ENCODE measurements at regions not wholly inside any gene's neighbourhood (a gene's known extent, or its start where the extent isn't known, plus 50 kb on each side); places are given as distances from the start of the nearest gene placed in this dataset.
"Not testable (repeated sequence)": the region's sequence is repeated elsewhere in the genome, so short reads cannot be mapped to it uniquely, and the experiment has no call there.

DNA sequence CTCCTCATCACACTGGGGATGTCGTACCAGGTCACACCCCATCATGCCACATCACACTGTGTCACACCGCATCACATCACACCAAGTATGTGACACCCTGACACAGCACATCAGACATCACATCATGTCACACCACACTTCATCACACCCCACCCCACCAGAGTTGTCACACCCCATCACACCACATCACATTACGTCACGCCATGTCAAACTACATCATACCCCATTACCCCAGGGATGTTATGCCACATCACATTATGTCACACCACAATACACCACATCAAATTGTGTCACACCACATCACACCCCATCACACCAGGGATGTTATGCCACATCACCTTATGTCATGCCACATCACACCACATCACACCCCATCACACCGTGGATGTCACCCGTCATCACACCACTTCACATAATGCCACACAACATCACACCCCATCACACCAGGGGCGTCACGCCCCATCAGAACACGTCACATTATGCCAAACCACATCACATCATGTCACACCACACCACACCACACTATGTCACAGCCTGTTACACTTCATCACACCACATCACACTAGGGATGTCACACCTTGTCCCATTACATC, 133.6 kb downstream of the TMEM121 start:
- in situ Hi-C loops (cut with MboI; ENCODE audit: low sequenced_read_pairs), result no loop called here

DNA sequence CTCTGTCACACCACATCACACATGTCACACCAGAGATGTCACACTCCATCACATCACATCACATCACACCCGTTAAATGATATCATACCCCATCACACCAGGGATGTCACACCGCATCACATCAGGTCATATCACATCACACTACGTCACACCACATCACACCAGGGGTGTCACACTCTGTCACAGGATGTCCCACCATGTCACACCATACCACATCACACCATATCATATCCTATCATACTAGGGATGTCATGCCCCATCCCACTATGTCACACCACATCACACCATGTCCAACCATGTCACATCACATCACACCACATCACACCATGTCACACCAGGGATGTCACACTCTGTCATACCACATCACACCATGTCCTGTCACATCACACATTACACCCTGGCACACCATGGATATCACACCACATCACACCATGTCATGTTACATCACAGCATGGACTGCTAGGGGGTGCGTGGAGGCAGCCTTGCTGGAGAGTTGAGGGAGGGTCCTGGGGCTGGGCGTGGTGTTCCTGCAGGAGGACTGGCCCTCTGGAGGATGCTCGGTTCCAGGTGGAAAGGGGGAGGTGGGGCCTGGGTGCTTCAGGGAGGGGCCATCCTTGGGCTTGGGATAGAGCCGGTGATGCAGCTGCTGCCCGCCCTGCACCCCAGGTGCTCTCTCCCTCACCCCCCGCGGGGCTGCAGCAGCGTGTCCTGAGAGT, 134.6 kb downstream of the TMEM121 start:
- in situ Hi-C loops (cut with MboI; ENCODE audit: low sequenced_read_pairs), result no loop called here

DNA sequence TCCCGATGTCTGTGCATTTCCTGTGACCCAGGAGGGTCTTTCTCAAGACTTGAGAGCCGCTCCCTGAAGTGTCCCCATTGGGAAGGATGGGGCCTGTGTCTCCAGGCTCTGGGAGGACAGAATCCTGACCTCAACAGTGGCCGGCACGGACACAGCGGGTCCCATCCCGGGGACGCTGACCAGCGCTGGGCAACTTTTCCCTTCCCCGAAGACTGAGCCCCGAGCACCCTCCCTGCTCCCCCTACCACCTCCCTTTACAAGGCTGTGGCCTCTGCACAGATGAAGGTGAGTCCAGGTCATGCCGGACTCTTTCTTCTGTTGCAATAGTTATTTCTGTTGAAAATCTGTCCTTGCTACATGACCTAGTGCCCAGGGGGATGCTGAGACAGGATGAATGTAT, 135.7 kb downstream of the TMEM121 start:
- in situ Hi-C loops (cut with MboI; ENCODE audit: low sequenced_read_pairs), result not testable (repeated sequence)

GRCh38 chr14:105662592-105662991, 136.2 kb downstream of the TMEM121 start:
- in situ Hi-C loops (cut with MboI; ENCODE audit: low sequenced_read_pairs), result not testable (repeated sequence)

- in situ Hi-C loops (cut with MboI; ENCODE audit: low sequenced_read_pairs), result not testable (repeated sequence)
These were observed 136.9 kb downstream of the TMEM121 start for GRCh38 chr14:105663323-105663722.

DNA sequence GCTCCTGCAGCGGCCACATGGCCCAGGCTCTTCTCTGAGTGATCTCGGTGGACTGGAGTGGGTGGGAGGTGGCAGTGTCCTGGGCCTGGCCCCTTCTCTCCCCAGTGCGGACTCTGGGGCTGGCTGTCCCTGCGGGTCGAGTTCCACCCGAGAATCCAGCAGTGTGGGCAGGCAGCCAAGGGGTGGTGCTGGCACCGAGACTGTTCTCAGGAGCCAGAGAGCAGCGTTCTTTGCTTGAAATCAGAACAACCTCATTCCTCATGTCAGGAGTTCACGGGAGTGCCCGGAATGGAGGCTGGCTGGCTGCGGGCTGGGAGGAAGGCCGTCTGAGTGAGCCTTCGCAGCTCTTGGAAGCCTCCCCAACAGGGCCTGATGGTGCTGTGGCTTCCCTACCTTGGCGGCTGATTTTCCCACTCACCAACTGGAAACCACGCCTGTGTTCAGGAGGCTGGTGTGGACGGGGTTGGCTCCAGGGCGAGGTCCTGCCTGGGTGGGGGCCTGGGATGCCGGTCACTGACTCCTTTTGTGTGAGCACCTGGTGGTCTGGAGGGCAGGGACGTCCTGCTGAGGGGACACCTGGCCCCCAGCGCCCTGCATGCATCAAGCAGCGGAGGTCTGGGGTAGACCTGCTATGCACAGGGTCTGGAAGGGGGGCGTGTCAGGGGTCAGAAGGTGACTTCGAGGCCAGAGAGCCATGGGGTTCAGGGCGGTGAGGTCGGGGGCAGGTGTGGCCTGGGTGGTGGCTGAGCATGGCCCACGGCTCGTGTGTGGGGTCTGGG, 137.6 kb downstream of the TMEM121 start:
- in situ Hi-C loops (cut with MboI; ENCODE audit: low sequenced_read_pairs), result not testable (repeated sequence)

DNA sequence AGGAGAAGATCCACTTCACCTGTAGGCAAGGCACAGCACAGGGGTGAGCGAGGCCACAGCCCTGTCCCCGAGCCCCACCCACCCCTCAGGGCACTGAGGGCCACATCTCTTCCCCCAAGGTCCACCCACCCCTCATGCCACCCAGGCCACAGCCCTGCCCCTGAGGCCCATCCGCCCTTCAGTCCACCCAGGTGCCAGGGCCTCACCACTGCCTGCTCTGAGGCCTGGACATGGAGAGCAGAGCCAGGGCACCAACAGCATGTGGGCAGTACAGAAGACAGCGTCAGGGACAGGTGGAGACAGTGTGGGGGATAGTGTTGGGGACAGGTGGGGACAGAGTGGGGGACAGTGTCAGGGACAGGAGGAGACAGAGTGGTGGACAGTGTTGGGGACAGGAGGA, 138.3 kb downstream of the TMEM121 start:
- in situ Hi-C loops (cut with MboI; ENCODE audit: low sequenced_read_pairs), result no loop called here

DNA sequence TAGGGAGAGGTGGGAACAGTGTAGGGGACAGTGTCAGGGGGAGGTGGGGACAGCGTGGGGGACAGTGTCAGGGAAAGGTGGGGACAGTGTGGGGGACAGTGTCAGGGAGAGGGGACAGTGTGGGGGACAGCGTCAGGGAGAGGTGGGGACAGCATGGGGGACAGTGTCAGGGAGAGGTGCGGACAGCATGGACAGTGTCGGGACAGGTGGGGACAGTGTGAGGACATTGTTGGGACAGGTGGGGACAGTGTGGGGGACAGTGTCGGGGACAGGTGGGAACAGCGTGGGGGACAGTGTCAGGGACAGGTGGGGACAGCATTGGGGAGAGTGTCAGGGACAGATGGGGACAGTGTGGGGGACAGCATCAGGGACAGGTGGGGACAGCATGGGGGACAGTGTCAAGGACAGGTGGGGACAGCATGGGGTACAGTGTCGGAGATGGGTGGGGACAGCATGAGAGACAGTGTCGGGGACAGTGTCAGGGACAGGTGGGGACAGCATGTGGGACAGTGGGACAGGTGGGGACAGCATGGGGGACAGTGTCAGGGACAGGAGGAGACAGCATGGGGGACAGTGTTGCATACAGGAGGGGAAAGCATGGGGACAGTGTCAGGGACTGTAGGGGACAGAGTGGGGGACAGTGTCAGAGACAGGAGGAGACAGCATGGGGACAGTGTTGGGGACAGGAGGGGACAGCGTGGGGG, 139.0 kb downstream of the TMEM121 start:
- in situ Hi-C loops (cut with MboI; ENCODE audit: low sequenced_read_pairs), result no loop called here

DNA sequence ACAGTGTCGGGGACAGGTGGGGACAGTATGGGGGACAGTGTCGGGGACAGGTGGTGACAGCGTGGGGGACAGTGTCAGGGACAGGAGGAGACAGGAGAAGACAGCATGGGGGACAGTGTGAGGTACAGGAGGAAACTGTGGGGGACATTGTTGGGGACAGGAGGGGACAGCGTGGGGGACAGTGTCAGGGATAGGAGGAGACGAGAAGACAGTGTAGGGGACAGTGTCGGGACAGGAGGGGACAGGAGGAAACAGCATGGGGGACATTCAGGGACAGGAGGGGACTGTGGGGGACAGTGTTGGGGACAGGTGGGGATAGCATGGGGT, 139.5 kb downstream of the TMEM121 start:
- in situ Hi-C loops (cut with MboI; ENCODE audit: low sequenced_read_pairs), result no loop called here

GRCh38 chr14:105666420-105666819, 140.0 kb downstream of the TMEM121 start:
- in situ Hi-C loops (cut with MboI; ENCODE audit: low sequenced_read_pairs), result no loop called here

DNA sequence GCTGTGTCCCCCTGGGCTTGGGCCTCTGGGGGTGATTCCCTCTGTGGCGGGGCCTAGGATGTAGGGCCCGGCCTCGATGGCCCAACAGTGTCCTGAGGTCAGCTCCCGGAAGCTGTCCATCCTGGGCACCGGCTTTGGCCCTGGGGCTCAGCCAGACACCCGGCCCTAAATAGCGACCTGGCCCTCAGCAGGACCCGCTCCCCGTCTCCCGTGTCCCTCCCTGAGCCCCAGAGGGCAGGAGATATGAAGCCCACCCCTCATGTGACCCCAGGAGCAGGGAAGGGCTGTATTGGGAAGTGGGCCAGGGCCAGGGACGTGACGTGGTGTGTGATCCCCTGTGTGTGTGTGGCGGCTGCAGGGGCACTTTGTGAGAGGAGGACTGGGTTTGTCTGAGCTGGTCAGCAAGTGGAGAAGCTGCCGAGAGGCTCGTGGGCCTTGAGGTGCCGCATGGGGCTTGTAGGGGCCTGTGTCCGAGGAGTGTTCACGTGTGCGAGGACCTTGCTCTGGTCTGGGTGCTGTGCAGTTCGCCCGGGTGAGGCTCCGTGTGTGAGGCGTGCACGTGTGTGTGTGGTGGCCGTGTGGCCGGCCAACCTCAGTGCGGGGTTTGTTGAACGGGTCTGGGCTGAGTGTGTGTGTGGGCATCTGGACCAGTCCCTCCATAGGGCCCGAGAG, 140.7 kb downstream of the TMEM121 start:
- in situ Hi-C loops (cut with MboI; ENCODE audit: low sequenced_read_pairs), result not testable (repeated sequence)

DNA sequence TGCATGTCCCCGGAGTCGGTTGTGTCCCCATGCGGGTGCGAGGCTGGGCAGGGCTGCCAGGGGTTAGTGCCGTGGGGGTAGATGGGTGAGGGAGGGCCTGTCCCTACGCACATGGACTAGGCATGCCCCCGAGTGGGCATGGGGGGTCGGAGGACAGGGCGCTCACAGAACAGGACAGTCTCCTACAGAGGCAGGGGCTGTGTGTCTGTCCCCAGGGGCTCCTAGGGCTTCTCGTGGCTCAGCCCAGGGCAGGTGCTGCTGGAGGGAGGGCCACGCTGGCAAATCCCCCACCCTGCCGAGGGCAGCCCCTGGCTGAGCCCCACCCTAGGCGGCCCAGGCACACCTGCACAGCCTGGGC, 141.3 kb downstream of the TMEM121 start:
- in situ Hi-C loops (cut with MboI; ENCODE audit: low sequenced_read_pairs), result not testable (repeated sequence)

DNA sequence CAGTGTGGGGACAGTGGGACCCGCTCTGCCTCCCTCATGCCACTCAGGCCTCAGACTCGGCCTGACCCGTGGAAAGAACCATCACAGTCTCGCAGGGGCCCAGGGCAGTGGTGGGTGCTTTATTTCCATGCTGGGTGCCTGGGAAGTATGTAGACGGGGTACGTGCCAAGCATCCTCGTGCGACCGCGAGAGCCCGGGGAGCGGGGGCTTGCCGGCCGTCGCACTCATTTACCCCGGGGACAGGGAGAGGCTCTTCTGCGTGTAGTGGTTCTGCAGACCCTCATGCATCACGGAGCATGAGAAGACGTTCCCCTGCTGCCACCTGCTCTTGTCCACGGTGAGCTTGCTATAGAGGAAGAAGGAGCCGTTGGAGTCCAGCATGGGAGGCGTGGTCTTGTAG, 141.6 kb downstream of the TMEM121 start:
- in situ Hi-C loops (cut with MboI; ENCODE audit: low sequenced_read_pairs), result not testable (repeated sequence)

DNA sequence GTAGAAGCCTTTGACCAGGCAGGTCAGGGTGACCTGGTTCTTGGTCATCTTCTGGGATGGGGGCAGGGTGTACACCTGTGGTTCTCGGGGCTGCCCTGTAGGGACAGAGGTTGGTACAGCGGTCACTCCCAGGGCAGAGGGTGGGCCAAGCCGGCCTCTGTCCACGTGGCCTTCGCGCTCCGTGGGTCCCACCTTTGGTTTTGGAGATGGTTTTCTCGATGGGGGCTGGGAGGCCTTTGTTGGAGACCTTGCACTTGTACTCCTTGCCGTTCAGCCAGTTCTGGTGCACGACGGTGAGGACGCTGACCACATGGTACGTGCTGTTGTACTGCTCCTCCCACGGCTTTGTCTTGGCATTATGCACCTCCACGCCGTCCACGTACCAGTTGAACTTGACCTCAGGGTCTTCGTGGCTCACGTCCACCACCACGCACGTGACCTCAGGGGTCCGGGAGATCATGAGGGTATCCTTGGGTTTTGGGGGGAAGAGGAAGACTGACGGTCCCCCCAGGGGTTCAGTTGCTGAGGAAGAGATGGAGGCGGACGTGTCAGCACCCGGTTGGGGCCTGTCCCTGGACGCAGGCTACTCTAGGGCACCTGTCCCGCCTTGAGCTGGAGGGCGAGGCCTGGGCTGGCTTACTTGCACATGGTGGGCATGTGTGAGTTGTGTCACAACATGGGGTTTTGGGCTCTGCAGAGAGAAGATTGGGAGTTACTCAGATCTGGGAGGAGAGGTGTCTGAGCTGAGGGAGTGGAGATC, 142.3 kb downstream of the TMEM121 start:
- in situ Hi-C loops (cut with MboI; ENCODE audit: low sequenced_read_pairs), result not testable (repeated sequence)

- in situ Hi-C loops (cut with MboI; ENCODE audit: low sequenced_read_pairs), result not testable (repeated sequence)
These were observed 142.8 kb downstream of the TMEM121 start for GRCh38 chr14:105669231-105669610.

GRCh38 chr14:105669646-105670045, 143.3 kb downstream of the TMEM121 start:
- in situ Hi-C loops (cut with MboI; ENCODE audit: low sequenced_read_pairs), result not testable (repeated sequence)

GRCh38 chr14:105672450-105673200, 146.2 kb downstream of the TMEM121 start:
- in situ Hi-C loops (cut with MboI; ENCODE audit: low sequenced_read_pairs), result not testable (repeated sequence)

DNA sequence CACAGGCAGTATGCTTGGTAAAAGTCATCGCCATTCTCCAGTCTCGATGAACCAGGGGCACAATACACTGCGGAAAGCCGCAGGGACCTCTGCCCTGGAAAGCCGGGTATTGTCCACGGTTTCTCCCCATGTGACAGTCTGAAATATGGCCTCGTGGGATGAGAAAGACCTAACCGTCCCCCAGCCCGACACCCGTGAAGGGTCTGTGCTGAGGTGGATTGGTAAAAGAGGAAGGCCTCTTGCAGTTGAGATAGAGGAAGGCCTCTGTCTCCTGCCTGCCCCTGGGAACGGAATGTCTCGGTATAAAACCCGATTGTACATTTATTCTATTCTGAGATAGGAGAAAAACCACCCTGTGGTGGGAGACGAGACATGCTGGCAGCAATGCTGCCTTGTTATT, 149.1 kb downstream of the TMEM121 start:
- in situ Hi-C loops (cut with MboI; ENCODE audit: low sequenced_read_pairs), result not testable (repeated sequence)

- in situ Hi-C loops (cut with MboI; ENCODE audit: low sequenced_read_pairs), result not testable (repeated sequence)
These were observed 149.7 kb downstream of the TMEM121 start for GRCh38 chr14:105675905-105676670.

All from HL-60/S4 (cell line).